ENCODE measurements at regions not wholly inside any gene's neighbourhood (a gene's known extent, or its start where the extent isn't known, plus 50 kb on each side); places are given as distances from the start of the nearest gene placed in this dataset.
"Not testable (repeated sequence)": the region's sequence is repeated elsewhere in the genome, so short reads cannot be mapped to it uniquely, and the experiment has no call there.

- Histone ChIP-seq H3K36me3 (ENCODE audit: control insufficient read depth, insufficient read depth, low read length) (no peaks in the 10 kb centered on the region), H3K4me1 (ENCODE audit: control insufficient read depth, insufficient read depth, low read length, poor library complexity, severe bottlenecking) (no peaks in the 10 kb centered on the region), H3K9me3 (ENCODE audit: control insufficient read depth in 2 of 2, low read length in 2 of 2) (no peaks in the 10 kb centered on the region), H3K4me3 (ENCODE audit: low read depth, low read length) (no peak overlapping the region), H3K27ac (ENCODE audit: insufficient read depth, low read length, poor library complexity, severe bottlenecking) (no peak overlapping the region), H3K27me3 (ENCODE audit: control insufficient read depth, insufficient read depth, low read length) (no peaks in the 10 kb centered on the region)
- no peak for DNase-seq
- ATAC-seq (ENCODE audit: low read depth in 2 of 2): no peak
- Mint-ChIP-seq H3K27ac (no peak overlapping the region), H3K4me3 (no peak overlapping the region), H3K4me1 (no peaks in the 10 kb centered on the region), H3K36me3 (no peaks in the 10 kb centered on the region), H3K27me3 (no peaks in the 10 kb centered on the region), H3K9me3 (peaks cover 2 to 12% (median 9%) of the 10 kb centered on the region in 7 donors)
Measured at GRCh38 chr10:53166325-53166724, 393.7 kb upstream of the MBL2 start.

GRCh38 chr10:53162856-53163255, 390.3 kb upstream of the MBL2 start:
- DNase-seq (no peak), ATAC-seq (ENCODE audit: low read depth in 2 of 2) (no peak)
- Mint-ChIP-seq H3K27ac (no peak overlapping the region), H3K9me3 (peaks cover 2 to 9% (median 7%) of the 10 kb centered on the region in 7 donors), H3K36me3 (no peaks in the 10 kb centered on the region), H3K4me1 (no peaks in the 10 kb centered on the region), H3K4me3 (no peak overlapping the region), H3K27me3 (no peaks in the 10 kb centered on the region)
- H3K9me3 ChIP-seq (ENCODE audit: control insufficient read depth in 2 of 2, low read length in 2 of 2): no peaks in the 10 kb centered on the region
- no peaks in the 10 kb centered on the region for H3K4me1 ChIP-seq (ENCODE audit: control insufficient read depth, insufficient read depth, low read length, poor library complexity, severe bottlenecking)
- H3K27ac ChIP-seq (ENCODE audit: insufficient read depth, low read length, poor library complexity, severe bottlenecking): no peak overlapping the region
- H3K36me3 ChIP-seq (ENCODE audit: control insufficient read depth, insufficient read depth, low read length): no peaks in the 10 kb centered on the region
- H3K27me3 ChIP-seq (ENCODE audit: control insufficient read depth, insufficient read depth, low read length): no peaks in the 10 kb centered on the region
- no peak overlapping the region for H3K4me3 ChIP-seq (ENCODE audit: low read depth, low read length)

- H3K9me3 Mint-ChIP-seq: peaks cover 0 to 13% (median 4%) of the 10 kb centered on the region in 7 donors
Measured at GRCh38 chr10:53161231-53161630, 388.6 kb upstream of the MBL2 start.

DNA sequence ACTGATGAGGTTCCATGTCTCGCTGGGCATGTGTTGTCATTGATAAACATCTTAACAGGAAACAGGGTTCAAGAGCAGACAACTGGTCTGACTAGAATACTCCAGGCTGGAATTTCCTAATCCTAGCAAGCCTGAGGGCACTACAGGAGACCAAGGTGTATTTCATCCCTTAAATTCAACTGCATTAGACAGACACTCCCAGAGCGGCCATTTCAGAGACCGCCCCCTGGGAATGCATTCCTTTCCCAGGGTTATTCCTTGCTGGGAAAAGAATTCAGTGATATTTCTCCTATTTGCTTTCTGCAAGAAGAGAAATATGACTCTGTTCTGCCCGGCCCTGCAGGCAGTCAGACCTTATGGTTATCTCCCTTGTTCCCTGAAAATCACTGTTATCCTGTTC, 383.1 kb upstream of the MBL2 start:
- peaks cover 0 to 12% (median 6%) of the 10 kb centered on the region in 7 donors for H3K9me3 Mint-ChIP-seq
- H3K27me3 ChIP-seq (ENCODE audit: control insufficient read depth, insufficient read depth, low read length); DNase-seq; H3K27ac ChIP-seq (ENCODE audit: insufficient read depth, low read length, poor library complexity, severe bottlenecking); H3K36me3 ChIP-seq (ENCODE audit: control insufficient read depth, insufficient read depth, low read length); H3K36me3 Mint-ChIP-seq; H3K27me3 Mint-ChIP-seq; H3K4me1 Mint-ChIP-seq; H3K4me3 Mint-ChIP-seq; H3K9me3 ChIP-seq (ENCODE audit: control insufficient read depth in 2 of 2, low read length in 2 of 2); H3K4me1 ChIP-seq (ENCODE audit: control insufficient read depth, insufficient read depth, low read length, poor library complexity, severe bottlenecking); H3K4me3 ChIP-seq (ENCODE audit: low read depth, low read length); ATAC-seq (ENCODE audit: low read depth in 2 of 2); H3K27ac Mint-ChIP-seq: not testable (repeated sequence)

More at GRCh38 chr10:53161231-53161630, 388.6 kb upstream of the MBL2 start:
- no peak for ATAC-seq (ENCODE audit: low read depth in 2 of 2)
- H3K27ac ChIP-seq (ENCODE audit: insufficient read depth, low read length, poor library complexity, severe bottlenecking): no peak overlapping the region
- Mint-ChIP-seq H3K4me1 (no peaks in the 10 kb centered on the region), H3K27ac (no peak overlapping the region), H3K4me3 (no peak overlapping the region), H3K36me3 (no peaks in the 10 kb centered on the region), H3K27me3 (no peaks in the 10 kb centered on the region)
- DNase-seq: no peak
- H3K36me3 ChIP-seq (ENCODE audit: control insufficient read depth, insufficient read depth, low read length): no peaks in the 10 kb centered on the region
- no peaks in the 10 kb centered on the region for H3K27me3 ChIP-seq (ENCODE audit: control insufficient read depth, insufficient read depth, low read length)
- H3K9me3 ChIP-seq (ENCODE audit: control insufficient read depth in 2 of 2, low read length in 2 of 2): no peaks in the 10 kb centered on the region
- no peak overlapping the region for H3K4me3 ChIP-seq (ENCODE audit: low read depth, low read length)
- no peaks in the 10 kb centered on the region for H3K4me1 ChIP-seq (ENCODE audit: control insufficient read depth, insufficient read depth, low read length, poor library complexity, severe bottlenecking)

GRCh38 chr10:53153831-53154230, 381.2 kb upstream of the MBL2 start:
- Histone ChIP-seq H3K27ac (ENCODE audit: insufficient read depth, low read length, poor library complexity, severe bottlenecking) (no peak overlapping the region), H3K4me1 (ENCODE audit: control insufficient read depth, insufficient read depth, low read length, poor library complexity, severe bottlenecking) (no peaks in the 10 kb centered on the region), H3K9me3 (ENCODE audit: control insufficient read depth in 2 of 2, low read length in 2 of 2) (no peaks in the 10 kb centered on the region), H3K4me3 (ENCODE audit: low read depth, low read length) (no peak overlapping the region), H3K36me3 (ENCODE audit: control insufficient read depth, insufficient read depth, low read length) (no peaks in the 10 kb centered on the region), H3K27me3 (ENCODE audit: control insufficient read depth, insufficient read depth, low read length) (no peaks in the 10 kb centered on the region)
- no peaks in the 10 kb centered on the region for H3K4me1 Mint-ChIP-seq
- no peak overlapping the region for H3K4me3 Mint-ChIP-seq
- ATAC-seq (ENCODE audit: low read depth in 2 of 2) (no peak), DNase-seq (no peak)
- H3K9me3 Mint-ChIP-seq: peaks cover 4 to 12% (median 7%) of the 10 kb centered on the region in 7 donors
- H3K27ac Mint-ChIP-seq: no peak overlapping the region
- no peaks in the 10 kb centered on the region for H3K36me3 Mint-ChIP-seq
- H3K27me3 Mint-ChIP-seq: no peaks in the 10 kb centered on the region

DNA sequence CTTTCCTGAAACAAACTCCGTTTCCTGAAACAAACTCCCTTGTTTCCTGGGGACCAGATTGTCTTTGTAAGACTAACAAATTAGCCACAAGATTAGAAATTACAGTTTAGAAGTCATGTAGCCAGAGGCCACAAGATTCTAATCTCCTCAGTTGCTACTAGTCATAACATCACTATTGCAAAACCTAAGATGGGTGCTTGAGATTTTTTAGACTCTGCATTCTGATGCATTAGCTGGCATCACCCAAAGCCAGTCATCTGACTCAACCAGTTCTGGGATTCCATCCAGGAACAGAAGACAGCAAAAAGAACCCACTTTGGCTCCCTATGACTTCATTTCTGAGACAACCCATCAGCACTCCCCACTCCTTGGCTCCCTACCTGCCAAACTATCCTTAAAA, 367.9 kb upstream of the MBL2 start:
- no peaks in the 10 kb centered on the region for H3K27me3 Mint-ChIP-seq
- Histone ChIP-seq H3K9me3 (ENCODE audit: control insufficient read depth in 2 of 2, low read length in 2 of 2) (no peaks in the 10 kb centered on the region), H3K4me3 (ENCODE audit: low read depth, low read length) (no peak overlapping the region), H3K27me3 (ENCODE audit: control insufficient read depth, insufficient read depth, low read length) (no peaks in the 10 kb centered on the region), H3K27ac (ENCODE audit: insufficient read depth, low read length, poor library complexity, severe bottlenecking) (no peak overlapping the region), H3K36me3 (ENCODE audit: control insufficient read depth, insufficient read depth, low read length) (no peaks in the 10 kb centered on the region), H3K4me1 (ENCODE audit: control insufficient read depth, insufficient read depth, low read length, poor library complexity, severe bottlenecking) (no peaks in the 10 kb centered on the region)
- DNase-seq: no peak
- no peak overlapping the region for H3K27ac Mint-ChIP-seq
- peaks cover 0 to 36% (median 10%) of the 10 kb centered on the region in 7 donors for H3K9me3 Mint-ChIP-seq
- H3K36me3 Mint-ChIP-seq: no peaks in the 10 kb centered on the region
- no peak overlapping the region for H3K4me3 Mint-ChIP-seq
- ATAC-seq (ENCODE audit: low read depth in 2 of 2): no peak
- H3K4me1 Mint-ChIP-seq: peaks cover 0 to 5% (median 0%) of the 10 kb centered on the region in 4 donors

DNA sequence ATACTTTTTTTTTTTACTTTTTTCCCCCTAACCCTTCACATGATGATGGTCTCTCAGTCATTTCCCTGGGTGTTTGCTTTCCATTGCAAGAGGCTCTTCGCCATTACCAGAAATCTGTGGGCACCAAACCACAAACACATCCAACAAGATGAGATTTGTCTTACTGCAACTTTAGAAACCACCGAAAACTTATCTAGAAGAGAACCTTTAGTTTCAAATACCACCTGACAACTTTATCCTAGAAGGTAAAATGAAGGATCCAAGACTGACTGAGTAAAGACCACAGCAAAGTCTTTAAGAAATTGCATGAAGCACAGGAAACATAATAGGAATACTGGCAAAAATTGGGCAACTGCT, 363.3 kb upstream of the MBL2 start:
- no peaks in the 10 kb centered on the region for H3K27me3 ChIP-seq (ENCODE audit: control insufficient read depth, insufficient read depth, low read length)
- peaks cover 0 to 24% (median 9%) of the 10 kb centered on the region in 7 donors for H3K9me3 Mint-ChIP-seq
- H3K4me1 Mint-ChIP-seq: peaks cover 0 to 5% (median 0%) of the 10 kb centered on the region in 4 donors
- no peak overlapping the region for H3K4me3 Mint-ChIP-seq
- H3K27ac ChIP-seq (ENCODE audit: insufficient read depth, low read length, poor library complexity, severe bottlenecking): no peak overlapping the region
- H3K36me3 ChIP-seq (ENCODE audit: control insufficient read depth, insufficient read depth, low read length): no peaks in the 10 kb centered on the region
- no peak overlapping the region for H3K4me3 ChIP-seq (ENCODE audit: low read depth, low read length)
- no peak for ATAC-seq (ENCODE audit: low read depth in 2 of 2)
- H3K27ac Mint-ChIP-seq: no peak overlapping the region
- DNase-seq: no peak
- no peaks in the 10 kb centered on the region for H3K36me3 Mint-ChIP-seq
- H3K27me3 Mint-ChIP-seq: no peaks in the 10 kb centered on the region
- no peaks in the 10 kb centered on the region for H3K9me3 ChIP-seq (ENCODE audit: control insufficient read depth in 2 of 2, low read length in 2 of 2)
- H3K4me1 ChIP-seq (ENCODE audit: control insufficient read depth, insufficient read depth, low read length, poor library complexity, severe bottlenecking): no peaks in the 10 kb centered on the region

DNA sequence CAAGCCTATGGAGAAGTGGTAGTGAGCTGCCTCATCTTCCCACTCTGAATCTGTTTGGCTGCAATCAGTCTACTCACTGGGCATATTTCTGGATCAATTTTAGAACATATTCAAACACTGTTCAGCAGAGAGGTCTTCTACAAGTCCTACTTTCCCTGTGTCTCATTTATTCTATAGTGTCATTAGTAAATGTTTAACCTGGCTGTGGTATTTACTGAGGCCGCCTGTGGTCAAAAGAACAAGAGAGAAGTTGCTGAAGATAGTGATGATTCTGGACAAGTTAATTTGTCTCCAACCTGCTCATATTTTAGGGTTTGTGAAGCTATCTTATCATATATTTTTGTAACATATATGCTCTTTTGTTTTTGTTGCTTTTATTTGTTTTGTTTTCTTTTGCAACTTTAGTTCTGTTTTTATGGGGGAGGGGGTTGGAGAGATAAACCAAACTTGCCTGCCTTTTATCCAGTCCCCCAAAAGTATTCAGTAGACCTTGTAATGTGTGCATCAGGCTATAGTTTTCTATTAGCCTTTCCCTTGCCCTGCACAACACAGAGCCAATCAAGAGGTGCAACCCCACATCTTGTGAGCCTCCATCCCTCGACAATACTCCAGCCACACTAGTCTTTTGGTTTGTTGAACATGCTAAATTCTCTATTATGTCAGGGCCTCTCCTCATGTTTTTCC, 362.8 kb upstream of the MBL2 start:
- Mint-ChIP-seq H3K27ac (no peak overlapping the region), H3K4me3 (no peak overlapping the region), H3K27me3 (no peaks in the 10 kb centered on the region), H3K36me3 (no peaks in the 10 kb centered on the region), H3K9me3 (peaks cover 0 to 21% (median 7%) of the 10 kb centered on the region in 7 donors), H3K4me1 (peaks cover 0 to 5% (median 0%) of the 10 kb centered on the region in 4 donors)
- Histone ChIP-seq H3K9me3 (ENCODE audit: control insufficient read depth in 2 of 2, low read length in 2 of 2) (no peaks in the 10 kb centered on the region), H3K27ac (ENCODE audit: insufficient read depth, low read length, poor library complexity, severe bottlenecking) (no peak overlapping the region), H3K27me3 (ENCODE audit: control insufficient read depth, insufficient read depth, low read length) (no peaks in the 10 kb centered on the region), H3K4me1 (ENCODE audit: control insufficient read depth, insufficient read depth, low read length, poor library complexity, severe bottlenecking) (no peaks in the 10 kb centered on the region), H3K4me3 (ENCODE audit: low read depth, low read length) (no peak overlapping the region), H3K36me3 (ENCODE audit: control insufficient read depth, insufficient read depth, low read length) (no peaks in the 10 kb centered on the region)
- ATAC-seq (ENCODE audit: low read depth in 2 of 2): no peak
- no peak for DNase-seq
